ENCODE measurements at regions not wholly inside any gene's neighbourhood (a gene's known extent, or its start where the extent isn't known, plus 50 kb on each side); places are given as distances from the start of the nearest gene placed in this dataset.

DNA sequence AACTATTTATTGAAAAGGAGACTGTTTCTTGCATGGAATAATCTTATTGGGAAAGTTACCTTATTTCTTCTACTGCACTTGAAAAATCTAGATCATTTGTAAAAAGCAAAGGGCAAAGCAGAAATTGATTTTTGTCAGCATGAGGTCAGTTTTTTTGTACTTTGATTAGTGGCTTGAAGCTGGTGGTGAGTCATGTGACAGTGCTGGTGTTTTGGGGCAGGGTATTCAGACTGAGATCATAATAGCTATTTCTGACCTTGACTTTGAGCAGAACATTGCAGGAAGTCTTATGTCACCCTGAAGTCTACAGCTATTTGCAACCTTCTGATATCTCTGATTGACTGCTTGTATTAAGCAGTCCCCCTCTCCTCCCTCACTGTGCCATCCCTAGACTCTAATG lies 66.3 kb upstream of the SORCS3 start:
- no peak for TF ChIP-seq ZNF785 (tag by site-specific recombination; IDR thresholded peaks at IDR 0.05)
- TF ChIP-seq, protein P1, sequence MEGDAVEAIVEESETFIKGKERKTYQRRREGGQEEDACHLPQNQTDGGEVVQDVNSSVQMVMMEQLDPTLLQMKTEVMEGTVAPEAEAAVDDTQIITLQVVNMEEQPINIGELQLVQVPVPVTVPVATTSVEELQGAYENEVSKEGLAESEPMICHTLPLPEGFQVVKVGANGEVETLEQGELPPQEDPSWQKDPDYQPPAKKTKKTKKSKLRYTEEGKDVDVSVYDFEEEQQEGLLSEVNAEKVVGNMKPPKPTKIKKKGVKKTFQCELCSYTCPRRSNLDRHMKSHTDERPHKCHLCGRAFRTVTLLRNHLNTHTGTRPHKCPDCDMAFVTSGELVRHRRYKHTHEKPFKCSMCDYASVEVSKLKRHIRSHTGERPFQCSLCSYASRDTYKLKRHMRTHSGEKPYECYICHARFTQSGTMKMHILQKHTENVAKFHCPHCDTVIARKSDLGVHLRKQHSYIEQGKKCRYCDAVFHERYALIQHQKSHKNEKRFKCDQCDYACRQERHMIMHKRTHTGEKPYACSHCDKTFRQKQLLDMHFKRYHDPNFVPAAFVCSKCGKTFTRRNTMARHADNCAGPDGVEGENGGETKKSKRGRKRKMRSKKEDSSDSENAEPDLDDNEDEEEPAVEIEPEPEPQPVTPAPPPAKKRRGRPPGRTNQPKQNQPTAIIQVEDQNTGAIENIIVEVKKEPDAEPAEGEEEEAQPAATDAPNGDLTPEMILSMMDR (tag by site-specific recombination; IDR thresholded peaks at IDR 0.05): no peak
- TF ChIP-seq TRIM28 (IDR thresholded peaks at IDR 0.05; ENCODE audit: borderline replicate concordance, low read length): no peak
- no peak for TF ChIP-seq ZNF274 (IDR thresholded peaks at IDR 0.05; ENCODE audit: low read length)
- TF ChIP-seq ZNF274 (tag by site-specific recombination; IDR thresholded peaks at IDR 0.05; ENCODE audit: borderline replicate concordance): no peak
- TF ChIP-seq, protein P2, sequence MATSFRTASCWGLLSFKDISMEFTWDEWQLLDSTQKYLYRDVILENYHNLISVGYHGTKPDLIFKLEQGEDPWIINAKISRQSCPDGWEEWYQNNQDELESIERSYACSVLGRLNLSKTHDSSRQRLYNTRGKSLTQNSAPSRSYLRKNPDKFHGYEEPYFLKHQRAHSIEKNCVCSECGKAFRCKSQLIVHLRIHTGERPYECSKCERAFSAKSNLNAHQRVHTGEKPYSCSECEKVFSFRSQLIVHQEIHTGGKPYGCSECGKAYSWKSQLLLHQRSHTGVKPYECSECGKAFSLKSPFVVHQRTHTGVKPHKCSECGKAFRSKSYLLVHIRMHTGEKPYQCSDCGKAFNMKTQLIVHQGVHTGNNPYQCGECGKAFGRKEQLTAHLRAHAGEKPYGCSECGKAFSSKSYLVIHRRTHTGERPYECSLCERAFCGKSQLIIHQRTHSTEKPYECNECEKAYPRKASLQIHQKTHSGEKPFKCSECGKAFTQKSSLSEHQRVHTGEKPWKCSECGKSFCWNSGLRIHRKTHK (tag by site-specific recombination; IDR thresholded peaks at IDR 0.05): no peak
- TF ChIP-seq ZFP3 (tag by site-specific recombination; IDR thresholded peaks at IDR 0.05; ENCODE audit: low read depth): no peak
- TF ChIP-seq PRDM2 (tag by site-specific recombination; IDR thresholded peaks at IDR 0.05; ENCODE audit: borderline replicate concordance): no peak
- no peak for TF ChIP-seq ZBTB11 (tag by site-specific recombination; conservative IDR thresholded peaks at IDR 0.05; ENCODE audit: low read depth)
- TF ChIP-seq, protein P3, sequence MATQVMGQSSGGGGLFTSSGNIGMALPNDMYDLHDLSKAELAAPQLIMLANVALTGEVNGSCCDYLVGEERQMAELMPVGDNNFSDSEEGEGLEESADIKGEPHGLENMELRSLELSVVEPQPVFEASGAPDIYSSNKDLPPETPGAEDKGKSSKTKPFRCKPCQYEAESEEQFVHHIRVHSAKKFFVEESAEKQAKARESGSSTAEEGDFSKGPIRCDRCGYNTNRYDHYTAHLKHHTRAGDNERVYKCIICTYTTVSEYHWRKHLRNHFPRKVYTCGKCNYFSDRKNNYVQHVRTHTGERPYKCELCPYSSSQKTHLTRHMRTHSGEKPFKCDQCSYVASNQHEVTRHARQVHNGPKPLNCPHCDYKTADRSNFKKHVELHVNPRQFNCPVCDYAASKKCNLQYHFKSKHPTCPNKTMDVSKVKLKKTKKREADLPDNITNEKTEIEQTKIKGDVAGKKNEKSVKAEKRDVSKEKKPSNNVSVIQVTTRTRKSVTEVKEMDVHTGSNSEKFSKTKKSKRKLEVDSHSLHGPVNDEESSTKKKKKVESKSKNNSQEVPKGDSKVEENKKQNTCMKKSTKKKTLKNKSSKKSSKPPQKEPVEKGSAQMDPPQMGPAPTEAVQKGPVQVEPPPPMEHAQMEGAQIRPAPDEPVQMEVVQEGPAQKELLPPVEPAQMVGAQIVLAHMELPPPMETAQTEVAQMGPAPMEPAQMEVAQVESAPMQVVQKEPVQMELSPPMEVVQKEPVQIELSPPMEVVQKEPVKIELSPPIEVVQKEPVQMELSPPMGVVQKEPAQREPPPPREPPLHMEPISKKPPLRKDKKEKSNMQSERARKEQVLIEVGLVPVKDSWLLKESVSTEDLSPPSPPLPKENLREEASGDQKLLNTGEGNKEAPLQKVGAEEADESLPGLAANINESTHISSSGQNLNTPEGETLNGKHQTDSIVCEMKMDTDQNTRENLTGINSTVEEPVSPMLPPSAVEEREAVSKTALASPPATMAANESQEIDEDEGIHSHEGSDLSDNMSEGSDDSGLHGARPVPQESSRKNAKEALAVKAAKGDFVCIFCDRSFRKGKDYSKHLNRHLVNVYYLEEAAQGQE (tag by site-specific recombination; IDR thresholded peaks at IDR 0.05): no peak
- TF ChIP-seq OVOL3 (tag by site-specific recombination; IDR thresholded peaks at IDR 0.05): no peak
- TF ChIP-seq ZNF114 (tag by site-specific recombination; IDR thresholded peaks at IDR 0.05): no peak
- no peak for TF ChIP-seq ZBTB49 (tag by site-specific recombination; IDR thresholded peaks at IDR 0.05; ENCODE audit: low read depth)
- no peak for TF ChIP-seq INSM2 (tag by site-specific recombination; IDR thresholded peaks at IDR 0.05)
